ENCODE measurements at regions not wholly inside any gene's neighbourhood (a gene's known extent, or its start where the extent isn't known, plus 50 kb on each side); places are given as distances from the start of the nearest gene placed in this dataset.

- TF ChIP-seq, protein P1, sequence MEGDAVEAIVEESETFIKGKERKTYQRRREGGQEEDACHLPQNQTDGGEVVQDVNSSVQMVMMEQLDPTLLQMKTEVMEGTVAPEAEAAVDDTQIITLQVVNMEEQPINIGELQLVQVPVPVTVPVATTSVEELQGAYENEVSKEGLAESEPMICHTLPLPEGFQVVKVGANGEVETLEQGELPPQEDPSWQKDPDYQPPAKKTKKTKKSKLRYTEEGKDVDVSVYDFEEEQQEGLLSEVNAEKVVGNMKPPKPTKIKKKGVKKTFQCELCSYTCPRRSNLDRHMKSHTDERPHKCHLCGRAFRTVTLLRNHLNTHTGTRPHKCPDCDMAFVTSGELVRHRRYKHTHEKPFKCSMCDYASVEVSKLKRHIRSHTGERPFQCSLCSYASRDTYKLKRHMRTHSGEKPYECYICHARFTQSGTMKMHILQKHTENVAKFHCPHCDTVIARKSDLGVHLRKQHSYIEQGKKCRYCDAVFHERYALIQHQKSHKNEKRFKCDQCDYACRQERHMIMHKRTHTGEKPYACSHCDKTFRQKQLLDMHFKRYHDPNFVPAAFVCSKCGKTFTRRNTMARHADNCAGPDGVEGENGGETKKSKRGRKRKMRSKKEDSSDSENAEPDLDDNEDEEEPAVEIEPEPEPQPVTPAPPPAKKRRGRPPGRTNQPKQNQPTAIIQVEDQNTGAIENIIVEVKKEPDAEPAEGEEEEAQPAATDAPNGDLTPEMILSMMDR (IDR thresholded peaks at IDR 0.05; ENCODE audit: low read depth, low read length) = no peak
- TF ChIP-seq, protein P2, sequence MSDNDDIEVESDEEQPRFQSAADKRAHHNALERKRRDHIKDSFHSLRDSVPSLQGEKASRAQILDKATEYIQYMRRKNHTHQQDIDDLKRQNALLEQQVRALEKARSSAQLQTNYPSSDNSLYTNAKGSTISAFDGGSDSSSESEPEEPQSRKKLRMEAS (IDR thresholded peaks at IDR 0.05; ENCODE audit: low read depth, low read length) = no peak
- TF ChIP-seq POLR2A (IDR thresholded peaks at IDR 0.05; ENCODE audit: extremely low read depth, insufficient read length) (no peak), MYC (IDR thresholded peaks at IDR 0.05; ENCODE audit: low read depth, low read length) (no peak)
These were observed 51.1 kb upstream of the FAM98A start for GRCh38 chr2:33650171-33650570.
